Peyer's patch (tissue), 4 donors: ENCODE measurements at regions not wholly inside any gene's neighbourhood (a gene's known extent, or its start where the extent isn't known, plus 50 kb on each side); places are given as distances from the start of the nearest gene placed in this dataset.

ENCODE experiments used
- CTCF ChIP-seq, 6 experiments: fragments of 450-650 bp in 4 of 6; fragments of 200-600 bp in 2 of 6; sonication (generic) in 1 of 6; IDR thresholded peaks; one replicate each; pipeline ENCODE4 v1.5.1; 2017 to 2019; ENCODE audit warnings: antibody characterized with exemption in 6 of 6, mild to moderate bottlenecking in 3 of 6, moderate library complexity in 1 of 6
- POLR2A ChIP-seq, 2 donors: fragments of 450-650 bp; IDR thresholded peaks; one replicate each; pipeline ENCODE4 v1.5.1; 2017; ENCODE audit warnings: antibody characterized with exemption in 2 of 2, mild to moderate bottlenecking in 2 of 2, moderate library complexity in 2 of 2

GRCh38 chr3:102630531-102630930, 195.7 kb downstream of the ZPLD1 start:
- TF ChIP-seq CTCF (IDR thresholded peaks at IDR 0.05) (no peak), POLR2A (IDR thresholded peaks at IDR 0.05) (no peak)
